ENCODE measurements at regions not wholly inside any gene's neighbourhood (a gene's known extent, or its start where the extent isn't known, plus 50 kb on each side); places are given as distances from the start of the nearest gene placed in this dataset.

GRCh38 chr11:70628176-70628854 is 230.0 kb downstream of the CTTN start:
- Histone ChIP-seq H3K9me3 (no peaks in the 10 kb centered on the region), H3K36me3 (no peaks in the 10 kb centered on the region), H3K27me3 (no peaks in the 10 kb centered on the region), H3K4me3 (ENCODE audit: low read depth, low read length) (no peak overlapping the region), H3K4me1 (peaks cover 25% of the 10 kb centered on the region)
- TF ChIP-seq, protein P1, sequence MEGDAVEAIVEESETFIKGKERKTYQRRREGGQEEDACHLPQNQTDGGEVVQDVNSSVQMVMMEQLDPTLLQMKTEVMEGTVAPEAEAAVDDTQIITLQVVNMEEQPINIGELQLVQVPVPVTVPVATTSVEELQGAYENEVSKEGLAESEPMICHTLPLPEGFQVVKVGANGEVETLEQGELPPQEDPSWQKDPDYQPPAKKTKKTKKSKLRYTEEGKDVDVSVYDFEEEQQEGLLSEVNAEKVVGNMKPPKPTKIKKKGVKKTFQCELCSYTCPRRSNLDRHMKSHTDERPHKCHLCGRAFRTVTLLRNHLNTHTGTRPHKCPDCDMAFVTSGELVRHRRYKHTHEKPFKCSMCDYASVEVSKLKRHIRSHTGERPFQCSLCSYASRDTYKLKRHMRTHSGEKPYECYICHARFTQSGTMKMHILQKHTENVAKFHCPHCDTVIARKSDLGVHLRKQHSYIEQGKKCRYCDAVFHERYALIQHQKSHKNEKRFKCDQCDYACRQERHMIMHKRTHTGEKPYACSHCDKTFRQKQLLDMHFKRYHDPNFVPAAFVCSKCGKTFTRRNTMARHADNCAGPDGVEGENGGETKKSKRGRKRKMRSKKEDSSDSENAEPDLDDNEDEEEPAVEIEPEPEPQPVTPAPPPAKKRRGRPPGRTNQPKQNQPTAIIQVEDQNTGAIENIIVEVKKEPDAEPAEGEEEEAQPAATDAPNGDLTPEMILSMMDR (IDR thresholded peaks at IDR 0.05; ENCODE audit: low read depth, low read length) = no peak
- DNase-seq = no peak

- DNase-seq = peak; percentile 39
Observed at GRCh38 chr11:70628855-70629844, 230.8 kb downstream of the CTTN start.

GRCh38 chr11:70630068-70630467 is 231.7 kb downstream of the CTTN start:
- no peaks in the 10 kb centered on the region for H3K36me3 ChIP-seq
- peaks cover 25% of the 10 kb centered on the region for H3K4me1 ChIP-seq
- H3K27me3 ChIP-seq = no peaks in the 10 kb centered on the region
- no peaks in the 10 kb centered on the region for H3K9me3 ChIP-seq
- no peak overlapping the region for H3K4me3 ChIP-seq (ENCODE audit: low read depth, low read length)
- DNase-seq = no peak
- TF ChIP-seq, protein P1 (IDR thresholded peaks at IDR 0.05; ENCODE audit: low read depth, low read length) = no peak

More at GRCh38 chr11:70628855-70629844, 230.8 kb downstream of the CTTN start:
- H3K4me3 ChIP-seq (ENCODE audit: low read depth, low read length) = no peak overlapping the region
- no peaks in the 10 kb centered on the region for H3K27me3 ChIP-seq
- peaks cover 25% of the 10 kb centered on the region for H3K4me1 ChIP-seq
- no peaks in the 10 kb centered on the region for H3K9me3 ChIP-seq
- H3K36me3 ChIP-seq = no peaks in the 10 kb centered on the region
- TF ChIP-seq, protein P1 (IDR thresholded peaks at IDR 0.05; ENCODE audit: low read depth, low read length) = no peak

GRCh38 chr11:70630816-70631623 is 232.7 kb downstream of the CTTN start:
- no peaks in the 10 kb centered on the region for H3K36me3 ChIP-seq
- no peaks in the 10 kb centered on the region for H3K9me3 ChIP-seq
- TF ChIP-seq, protein P1 (IDR thresholded peaks at IDR 0.05; ENCODE audit: low read depth, low read length) = no peak
- peak; percentile 83 for DNase-seq
- peaks cover 25% of the 10 kb centered on the region for H3K4me1 ChIP-seq
- H3K4me3 ChIP-seq (ENCODE audit: low read depth, low read length) = peak overlapping the region; percentile 32
- no peaks in the 10 kb centered on the region for H3K27me3 ChIP-seq

GRCh38 chr11:70631624-70632047 is 233.3 kb downstream of the CTTN start:
- no peak for DNase-seq
- H3K36me3 ChIP-seq = no peaks in the 10 kb centered on the region
- peaks cover 25% of the 10 kb centered on the region for H3K4me1 ChIP-seq
- H3K9me3 ChIP-seq = no peaks in the 10 kb centered on the region
- H3K4me3 ChIP-seq (ENCODE audit: low read depth, low read length) = peak overlapping the region; percentile 32
- TF ChIP-seq, protein P1 (IDR thresholded peaks at IDR 0.05; ENCODE audit: low read depth, low read length) = no peak
- no peaks in the 10 kb centered on the region for H3K27me3 ChIP-seq

Measured in BE2C (cell line).